NCI-H345 (cell line): ENCODE measurements at regions not wholly inside any gene's neighbourhood (a gene's known extent, or its start where the extent isn't known, plus 50 kb on each side); places are given as distances from the start of the nearest gene placed in this dataset.

Experiments
- DNase-seq: peaks from one replicate; lab custom pipeline; 2025; lab: John Stamatoyannopoulos, UW

DNA sequence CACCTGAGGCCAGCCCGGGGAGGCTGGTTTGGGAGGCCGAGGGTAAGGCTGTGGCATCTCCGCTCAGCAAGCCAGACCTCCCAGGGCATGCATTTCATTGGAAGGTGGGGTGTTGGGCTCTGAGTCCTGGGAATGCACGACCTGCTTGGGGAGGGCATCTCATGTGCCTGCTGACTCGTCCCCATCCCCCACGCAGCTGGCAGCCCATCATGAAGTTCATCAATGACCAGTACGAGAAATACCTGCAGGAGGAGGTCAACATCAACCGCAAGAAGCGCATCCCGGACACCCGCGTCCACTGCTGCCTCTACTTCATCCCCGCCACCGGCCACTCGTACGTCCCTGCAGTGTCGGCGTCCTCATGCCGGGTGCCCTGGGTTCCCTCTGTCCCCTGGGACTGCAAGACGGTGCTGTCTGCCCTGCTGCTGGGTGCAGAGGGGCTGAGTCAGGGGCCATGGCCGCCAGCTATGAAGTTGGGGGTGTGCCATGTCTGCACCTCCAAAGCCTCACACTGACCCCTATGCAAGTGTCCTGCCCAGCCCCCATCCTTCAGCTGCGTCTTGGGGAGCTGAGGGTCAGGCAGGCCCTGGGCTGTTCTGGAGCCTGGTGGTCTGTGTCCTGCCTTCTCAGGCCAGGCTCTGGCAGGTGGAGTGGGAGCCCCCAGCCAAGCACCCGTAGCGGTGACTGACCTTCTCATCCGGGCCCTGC lies 347.9 kb downstream of the SEC14L1 start:
- DNase-seq: no peak

DNA sequence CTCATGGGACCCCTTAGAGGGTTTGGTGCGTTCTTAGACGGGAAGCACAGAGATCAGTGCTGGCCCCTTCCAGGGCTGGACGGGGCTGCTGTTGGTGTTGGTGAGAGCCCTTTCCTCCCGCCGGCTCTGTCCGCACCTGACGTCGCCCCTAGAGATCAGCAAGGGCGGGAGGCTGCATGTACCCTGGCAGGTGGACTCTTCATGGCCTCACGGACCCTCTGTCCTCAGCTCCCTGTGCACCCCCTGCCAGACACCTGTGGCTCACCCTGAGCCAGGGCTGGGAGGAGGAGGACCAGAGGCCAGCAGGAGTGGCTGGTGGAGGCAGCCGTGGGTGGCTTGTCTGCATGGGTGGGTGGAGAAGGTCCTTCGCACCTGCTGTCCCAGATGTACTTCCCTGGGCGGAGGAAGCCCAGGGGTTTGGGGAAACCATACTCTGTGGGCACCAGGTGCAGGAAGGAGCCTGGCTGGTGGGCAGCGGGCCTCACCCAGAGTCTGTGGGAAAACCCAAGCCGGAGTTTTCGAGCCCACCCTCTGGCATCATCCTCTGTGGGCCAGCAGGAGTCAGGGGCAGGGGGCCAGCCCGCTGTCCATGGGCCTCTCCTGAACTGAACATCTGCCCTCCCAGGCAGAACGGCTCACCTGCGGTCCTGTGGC lies 348.6 kb downstream of the SEC14L1 start:
- DNase-seq: no peak

DNA sequence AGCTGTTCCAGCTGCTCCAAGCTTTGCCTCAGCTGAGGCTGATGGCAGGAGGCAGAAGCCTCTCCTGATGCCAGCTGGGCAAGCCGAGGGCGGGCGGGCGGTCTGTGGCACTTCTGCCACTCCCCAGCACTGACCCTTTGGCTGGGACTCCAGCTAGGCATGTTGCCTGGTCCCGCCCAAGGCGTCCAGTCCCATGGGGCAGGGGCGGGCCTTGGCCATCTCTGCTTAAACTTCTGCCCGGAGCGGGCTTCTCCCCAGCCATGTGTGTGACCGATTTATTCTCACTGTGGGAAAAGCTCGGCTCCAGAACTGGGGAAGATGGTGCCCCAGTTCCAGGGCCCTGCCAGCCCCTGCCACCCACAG lies 349.1 kb downstream of the SEC14L1 start:
- no peak for DNase-seq

DNA sequence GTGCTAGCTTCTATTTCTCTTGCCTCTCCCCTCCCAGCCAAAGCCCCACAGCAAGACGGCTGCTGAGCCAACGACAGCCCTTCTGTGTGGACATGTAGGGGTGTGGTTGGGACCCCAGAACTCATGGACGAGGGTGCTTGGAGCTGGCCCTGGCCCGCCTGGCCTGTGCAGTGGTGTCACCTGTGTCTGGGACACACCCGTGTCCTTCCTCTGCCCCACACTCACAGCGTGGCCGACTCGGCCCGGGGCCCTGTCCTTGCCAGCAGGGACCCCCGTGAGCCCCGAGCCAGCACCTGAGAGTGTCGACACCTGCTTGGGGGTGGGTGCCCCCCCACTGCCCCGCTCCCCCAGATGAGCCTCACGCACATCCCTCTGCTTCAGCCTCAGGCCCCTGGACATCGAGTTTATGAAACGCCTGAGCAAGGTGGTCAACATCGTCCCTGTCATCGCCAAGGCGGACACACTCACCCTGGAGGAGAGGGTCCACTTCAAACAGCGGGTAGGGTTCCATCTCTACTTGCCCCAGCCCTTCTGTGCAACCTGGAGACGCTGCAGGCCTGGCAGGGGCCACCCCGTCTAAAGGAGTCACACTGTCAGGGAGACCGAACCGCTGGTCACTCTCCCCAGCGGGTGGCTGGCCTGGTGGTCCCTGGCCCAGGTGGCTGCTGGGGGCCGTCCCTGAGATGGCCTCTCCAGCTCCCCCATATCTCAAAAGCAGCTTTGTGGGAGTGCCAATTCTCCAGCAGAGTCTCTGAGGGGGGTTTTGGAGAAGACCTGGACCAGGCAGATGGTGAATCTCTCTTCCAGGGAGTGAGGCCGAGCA lies 349.8 kb downstream of the SEC14L1 start:
- no peak for DNase-seq

DNA sequence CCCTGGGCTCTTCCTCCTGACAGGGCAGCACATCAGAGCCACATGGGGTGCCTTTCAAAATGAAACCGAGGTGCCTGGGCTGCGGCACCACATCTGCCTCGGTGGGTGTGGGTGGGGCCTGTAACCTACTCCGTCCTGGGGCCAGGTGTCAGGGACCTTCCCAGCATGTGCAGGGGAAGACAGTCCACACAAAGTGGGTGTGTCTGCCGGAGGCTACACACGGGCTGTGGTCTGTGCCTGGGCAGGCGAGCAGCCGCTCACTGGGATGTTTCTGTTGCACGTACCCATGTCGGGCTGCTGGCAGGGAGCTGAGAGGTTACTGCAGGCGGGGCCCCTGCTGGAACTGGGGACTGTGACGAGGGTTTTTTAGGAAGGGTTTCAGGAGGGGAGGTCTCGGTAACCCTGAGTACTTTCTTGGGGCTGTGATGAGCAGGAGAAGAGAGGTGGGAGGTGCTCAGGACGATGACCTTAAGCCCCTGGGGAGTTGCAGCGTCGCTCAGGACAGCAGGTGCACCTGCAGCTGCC lies 351.2 kb downstream of the SEC14L1 start:
- DNase-seq: no peak

DNA sequence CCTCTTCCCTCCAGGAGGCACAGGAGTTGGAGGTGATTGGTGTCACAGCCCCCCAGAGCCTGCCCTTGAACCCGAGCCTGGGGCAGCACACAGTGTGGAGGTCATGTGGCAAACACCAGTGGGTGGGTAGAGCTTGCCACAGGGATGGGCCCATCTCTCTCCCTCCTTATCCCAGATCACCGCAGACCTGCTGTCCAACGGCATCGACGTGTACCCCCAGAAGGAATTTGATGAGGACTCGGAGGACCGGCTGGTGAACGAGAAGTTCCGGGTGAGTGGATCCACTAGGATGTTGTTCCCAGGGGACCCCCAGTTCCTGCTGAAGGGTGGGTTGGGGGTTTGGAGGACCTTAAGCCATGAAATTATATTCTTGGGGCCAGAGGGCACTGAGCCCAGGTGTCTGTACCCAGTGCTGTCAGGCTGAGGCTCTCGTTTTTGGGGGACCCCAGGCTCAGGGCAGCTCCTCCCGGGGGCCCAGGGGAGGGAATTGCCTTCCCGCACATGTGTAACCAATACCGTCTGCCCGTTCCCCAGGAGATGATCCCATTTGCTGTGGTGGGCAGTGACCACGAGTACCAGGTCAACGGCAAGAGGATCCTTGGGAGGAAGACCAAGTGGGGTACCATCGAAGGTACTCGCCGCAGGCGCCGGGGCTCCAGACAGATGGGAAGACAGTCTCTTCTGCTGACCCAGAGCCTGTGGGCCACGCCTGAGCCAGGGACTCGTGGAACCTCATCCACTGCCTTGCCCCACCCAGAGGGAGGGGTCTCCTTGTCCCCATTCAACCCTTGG lies 351.9 kb downstream of the SEC14L1 start:
- no peak for DNase-seq

DNA sequence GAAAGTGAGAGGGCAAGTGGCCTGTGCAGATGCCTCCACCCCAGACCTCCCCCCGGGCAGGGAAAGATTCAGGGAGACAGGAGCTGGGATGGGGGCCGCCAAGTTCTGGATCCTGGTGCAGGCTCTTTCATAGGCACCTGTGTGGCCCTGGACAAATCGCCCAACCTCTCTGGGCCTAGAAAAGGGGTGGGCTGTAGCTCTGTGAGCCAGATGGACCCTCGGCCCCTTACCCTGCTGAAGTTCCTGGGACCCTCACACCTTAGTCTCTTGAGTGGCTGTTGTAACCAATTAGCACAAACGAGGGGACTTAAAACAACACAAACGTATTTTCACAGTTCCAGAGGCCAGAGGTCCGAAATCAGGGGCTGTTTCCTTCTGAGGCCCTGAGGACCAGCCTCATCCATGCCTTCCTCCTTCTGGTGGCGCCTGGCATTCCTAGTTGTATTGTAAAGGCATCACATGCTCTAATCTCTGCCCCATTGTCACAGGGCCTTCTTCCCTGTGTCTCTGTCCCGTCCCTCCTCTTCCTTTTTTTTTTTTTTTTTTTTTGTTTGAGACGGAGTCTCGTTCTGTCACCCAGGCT lies 352.6 kb downstream of the SEC14L1 start:
- DNase-seq: no peak

DNA sequence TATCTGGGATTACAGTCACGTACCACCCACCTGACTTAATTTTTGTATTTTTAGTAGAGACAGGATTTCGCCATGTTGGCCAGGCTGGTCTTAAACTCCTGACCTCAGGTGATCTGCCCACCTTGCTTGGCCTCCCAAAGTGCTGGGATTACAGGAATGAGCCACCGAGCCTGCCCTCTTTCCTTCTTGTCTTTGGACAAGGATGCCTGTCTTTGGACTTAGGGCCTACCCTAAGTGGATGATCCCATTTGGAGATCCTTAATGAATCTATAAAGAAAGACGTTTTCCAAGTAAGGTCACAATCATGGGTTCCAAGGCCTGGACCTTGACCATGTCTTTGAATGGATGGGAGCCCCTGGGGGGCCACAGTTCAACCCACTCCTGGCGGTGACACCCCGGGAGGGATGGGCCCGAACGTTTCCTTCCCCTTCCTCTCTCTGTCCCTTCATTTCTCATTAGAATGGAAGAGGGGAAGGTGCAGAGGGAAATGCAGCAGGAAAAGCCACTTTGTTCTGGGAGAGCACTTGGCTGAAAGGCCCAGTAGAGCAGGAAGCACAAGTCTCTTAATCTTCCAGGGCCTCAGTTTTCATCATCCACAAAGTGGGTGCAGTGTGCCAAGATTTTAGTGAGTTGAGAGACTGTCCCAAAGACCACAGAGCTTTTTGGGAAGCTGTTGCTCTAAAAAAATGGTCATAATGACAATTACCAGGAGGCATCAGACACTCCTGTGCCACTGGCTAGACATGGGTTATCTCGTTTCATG lies 353.3 kb downstream of the SEC14L1 start:
- DNase-seq: no peak

DNA sequence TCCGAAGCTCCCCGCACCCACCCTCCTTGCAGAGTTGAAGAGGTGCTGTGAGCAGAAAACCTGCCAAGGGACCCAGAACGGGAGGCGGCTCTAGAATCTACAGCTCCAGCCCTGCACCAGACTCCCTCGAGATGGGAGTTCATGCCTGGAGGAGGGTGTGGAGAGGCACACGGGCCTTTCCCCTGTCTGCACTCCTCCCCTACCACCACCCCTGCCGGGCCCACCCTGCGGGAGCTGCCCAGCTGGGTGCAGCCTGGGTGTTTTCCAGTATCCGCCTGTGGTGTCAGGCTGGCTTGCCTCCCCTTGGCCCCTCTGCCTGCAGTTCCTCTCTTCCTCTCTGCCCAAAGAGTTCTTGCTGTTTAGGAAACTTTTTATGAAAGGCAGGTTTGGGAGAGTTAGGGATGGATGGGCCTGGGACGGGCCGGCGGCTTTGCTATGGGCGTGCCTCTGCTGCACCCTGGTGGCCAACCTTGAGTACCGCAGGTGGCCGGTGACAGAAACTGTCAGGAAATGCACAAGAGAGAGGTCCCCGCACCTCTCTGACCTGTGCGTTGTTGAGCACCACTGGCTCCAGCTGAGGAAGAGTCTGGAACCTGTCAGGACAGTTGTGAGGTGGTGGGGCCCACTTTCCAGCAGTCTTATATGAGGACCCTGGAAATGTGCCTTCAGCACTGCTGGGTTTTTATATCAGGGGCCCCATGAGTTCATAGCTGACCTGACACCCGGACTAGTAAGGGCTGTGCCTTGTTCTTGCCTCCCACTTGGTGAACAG lies 354.1 kb downstream of the SEC14L1 start:
- DNase-seq: peak; percentile 54

DNA sequence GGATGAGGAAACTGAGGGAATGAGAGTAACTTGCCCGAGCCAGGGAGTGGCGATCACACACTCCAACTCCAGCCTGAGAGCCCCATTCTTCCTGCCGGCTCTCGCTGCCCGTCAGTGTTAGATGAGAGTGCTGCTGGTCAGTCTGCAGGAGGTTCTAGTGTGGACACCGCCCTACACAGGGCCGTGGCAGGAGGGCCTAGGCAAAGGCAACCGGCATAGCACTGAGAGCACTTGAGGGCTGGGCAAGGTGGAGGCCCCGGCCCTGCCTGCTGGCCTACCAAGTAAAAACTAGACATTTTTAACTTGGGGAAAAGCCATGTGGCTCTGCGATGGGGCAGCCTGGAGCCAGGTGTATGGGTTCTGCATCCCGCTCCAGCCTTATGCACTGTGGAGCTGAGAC lies 354.8 kb downstream of the SEC14L1 start:
- no peak for DNase-seq

DNA sequence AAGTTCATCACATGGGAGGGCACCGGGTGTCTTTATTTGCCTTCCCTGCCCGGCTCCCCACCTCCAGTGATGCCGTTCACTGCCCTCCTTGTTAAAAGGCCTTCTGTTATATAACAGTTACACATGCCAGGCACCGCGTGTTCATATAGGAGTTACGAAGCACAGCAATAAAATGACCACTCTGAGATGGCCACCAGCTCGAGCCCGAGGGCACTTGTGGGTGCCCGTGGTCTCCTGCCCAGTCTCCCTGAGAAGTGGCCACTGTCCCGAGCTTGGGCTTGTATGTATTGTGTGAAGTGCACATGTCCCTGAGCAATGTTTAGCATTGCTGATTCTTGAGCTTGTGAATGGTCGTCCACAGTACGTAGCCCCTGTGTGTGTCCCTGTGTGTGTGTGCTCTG lies 355.6 kb downstream of the SEC14L1 start:
- DNase-seq: no peak

DNA sequence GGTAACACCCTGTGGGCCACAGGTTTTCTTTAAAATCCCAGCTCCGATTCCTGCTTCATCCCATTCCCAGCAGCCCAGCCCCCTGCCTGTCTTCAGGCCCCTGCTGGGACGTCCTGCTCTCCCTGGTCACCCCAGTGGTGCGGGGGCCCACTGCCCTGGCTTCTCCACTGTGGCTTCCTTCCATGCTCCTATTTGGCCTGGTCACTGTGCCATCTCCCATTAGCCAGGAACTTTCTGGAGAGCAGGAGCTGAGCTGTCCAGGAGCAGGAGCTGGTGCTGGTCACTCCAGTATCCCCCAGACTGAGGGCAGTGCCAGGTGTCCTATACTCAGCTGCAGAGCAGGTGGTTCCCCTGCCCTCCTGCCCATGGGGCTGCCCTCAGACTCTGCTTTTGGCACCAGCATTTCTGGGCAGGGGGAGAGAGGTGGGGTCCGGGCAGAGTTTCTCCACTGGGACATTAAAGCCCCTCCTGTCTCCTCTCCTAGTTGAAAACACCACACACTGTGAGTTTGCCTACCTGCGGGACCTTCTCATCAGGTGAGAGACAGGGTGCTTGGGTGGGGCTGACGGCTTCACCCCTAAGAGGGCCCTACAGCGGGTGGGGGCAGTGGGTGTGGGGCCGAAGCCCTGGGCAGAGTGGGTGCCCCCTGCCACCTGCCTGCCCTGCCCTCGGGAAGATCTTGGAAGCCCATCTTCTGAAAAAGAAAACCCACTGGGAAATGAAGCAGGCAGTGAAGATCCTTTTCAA lies 356.2 kb downstream of the SEC14L1 start:
- DNase-seq: no peak

DNA sequence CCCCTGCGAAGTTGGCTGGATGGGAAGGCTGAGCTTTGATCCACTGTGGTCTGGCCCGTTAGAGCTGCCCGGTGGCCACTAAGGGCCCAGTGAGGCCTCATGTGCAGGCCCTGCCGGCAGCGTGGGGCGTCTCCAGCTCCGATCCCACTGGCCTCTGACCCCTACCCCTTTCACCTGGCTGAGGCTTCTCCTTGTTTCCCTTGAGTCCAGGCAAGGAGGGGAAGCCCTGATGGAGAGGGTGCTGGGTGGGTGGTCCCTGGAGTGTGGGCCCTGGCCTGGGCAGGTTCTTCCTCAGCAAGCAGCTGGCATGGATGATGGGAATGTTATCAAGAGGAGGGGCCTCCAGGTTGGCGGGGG lies 356.8 kb downstream of the SEC14L1 start:
- no peak for DNase-seq

DNA sequence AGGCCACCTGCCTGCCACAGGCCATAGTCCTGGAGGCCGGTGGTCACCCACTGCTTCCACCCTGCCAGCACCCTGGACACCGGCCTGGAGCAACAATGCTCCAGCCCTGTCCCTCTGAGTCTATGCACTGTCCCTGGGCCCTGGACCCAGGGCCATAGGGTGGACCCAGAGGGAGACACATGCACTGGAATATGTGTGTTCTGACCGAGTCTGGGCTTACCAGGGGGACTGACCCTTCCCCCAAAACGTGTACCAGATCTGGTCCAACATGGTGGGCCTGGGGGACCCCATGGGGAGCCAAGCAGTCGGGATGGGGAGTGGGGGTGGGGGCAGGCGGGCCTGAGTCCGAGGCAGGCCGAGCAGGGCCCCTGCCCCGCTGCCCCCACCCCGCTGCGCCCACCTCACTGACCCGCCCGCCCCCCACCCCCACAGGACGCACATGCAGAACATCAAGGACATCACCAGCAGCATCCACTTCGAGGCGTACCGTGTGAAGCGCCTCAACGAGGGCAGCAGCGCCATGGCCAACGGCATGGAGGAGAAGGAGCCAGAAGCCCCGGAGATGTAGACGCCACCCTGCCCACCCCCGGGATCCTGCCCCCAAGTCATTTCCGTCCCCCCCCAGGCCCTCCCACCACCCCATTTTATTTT lies 357.4 kb downstream of the SEC14L1 start:
- DNase-seq: no peak

DNA sequence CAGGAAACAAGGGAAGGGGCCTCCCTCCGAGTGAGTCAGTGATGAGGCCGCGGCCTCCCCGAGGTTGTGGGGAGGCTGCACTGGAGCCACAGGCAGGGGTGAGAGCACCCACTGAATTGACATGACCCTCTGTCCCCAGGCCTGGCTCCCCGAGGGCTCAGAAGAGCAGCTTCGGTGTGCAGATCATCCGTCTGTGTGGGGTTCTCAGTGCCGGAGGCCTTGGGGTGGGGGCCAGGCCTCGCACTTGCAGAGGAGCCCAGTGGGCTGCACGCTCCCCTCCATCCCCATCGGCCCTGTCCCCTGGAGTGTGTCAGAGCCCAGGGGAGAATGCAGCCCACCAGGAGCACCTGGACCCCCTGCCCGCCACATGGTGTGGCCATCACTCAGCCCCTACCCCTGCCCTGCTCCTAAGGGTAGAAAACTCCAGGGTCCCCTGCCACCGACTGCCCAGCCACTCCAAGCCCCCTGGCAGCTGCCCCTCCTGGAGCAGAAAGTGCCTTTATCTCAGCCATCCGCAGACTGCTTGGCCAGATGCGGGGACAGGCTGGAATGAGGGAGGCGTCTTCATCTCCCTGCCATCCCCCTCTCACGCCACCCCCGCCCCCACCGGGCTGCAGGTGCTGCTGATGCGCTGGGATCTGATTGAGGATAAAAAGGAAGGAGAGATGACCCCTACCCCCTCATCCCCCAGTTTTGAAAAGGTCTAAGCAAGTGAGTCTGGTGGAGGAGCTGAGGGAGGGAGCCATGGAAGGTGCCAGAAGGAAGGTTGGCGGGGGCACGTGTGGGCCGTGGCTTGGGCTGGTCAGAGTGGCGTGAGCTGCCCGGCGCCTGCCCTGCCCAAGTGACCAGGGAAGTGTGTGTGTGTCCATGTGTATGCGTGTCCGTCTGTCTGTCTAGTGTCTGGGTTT lies 358.3 kb downstream of the SEC14L1 start:
- DNase-seq: no peak

DNA sequence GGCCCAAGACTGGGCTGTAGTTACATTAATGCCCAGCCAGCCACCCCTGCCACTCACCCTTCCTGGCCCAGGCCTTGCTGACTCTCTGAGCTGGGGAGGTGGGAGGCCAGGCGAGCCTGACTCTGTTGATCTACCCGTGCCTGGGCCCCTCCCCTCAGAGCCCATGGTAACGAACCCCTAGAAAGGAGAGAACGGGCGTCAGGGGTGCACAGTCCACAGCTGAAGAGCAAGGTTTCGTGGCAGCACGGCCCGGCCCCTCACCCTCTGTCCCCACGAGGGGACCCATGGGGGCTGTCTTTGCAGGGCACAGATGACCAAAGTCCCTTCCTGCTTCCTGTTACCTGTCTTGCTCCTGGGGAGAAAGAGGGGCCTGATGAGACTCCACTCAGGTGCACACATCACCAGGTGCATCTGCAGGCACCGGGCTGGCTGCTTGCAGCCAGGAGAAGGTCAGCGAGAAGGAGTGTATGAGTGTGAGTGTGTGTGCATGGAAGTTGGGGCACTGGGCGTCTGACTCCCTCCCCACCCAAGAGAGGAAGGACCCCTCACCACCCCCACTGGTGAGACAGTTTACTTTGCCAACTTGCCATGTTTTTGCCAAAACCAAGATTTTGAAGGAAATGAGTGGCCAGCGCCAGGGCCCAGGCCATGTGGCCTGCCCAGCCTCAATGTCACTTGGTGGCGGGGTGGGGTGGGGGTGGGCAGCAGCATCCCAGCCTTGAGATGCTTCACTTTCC lies 359.1 kb downstream of the SEC14L1 start:
- no peak for DNase-seq

DNA sequence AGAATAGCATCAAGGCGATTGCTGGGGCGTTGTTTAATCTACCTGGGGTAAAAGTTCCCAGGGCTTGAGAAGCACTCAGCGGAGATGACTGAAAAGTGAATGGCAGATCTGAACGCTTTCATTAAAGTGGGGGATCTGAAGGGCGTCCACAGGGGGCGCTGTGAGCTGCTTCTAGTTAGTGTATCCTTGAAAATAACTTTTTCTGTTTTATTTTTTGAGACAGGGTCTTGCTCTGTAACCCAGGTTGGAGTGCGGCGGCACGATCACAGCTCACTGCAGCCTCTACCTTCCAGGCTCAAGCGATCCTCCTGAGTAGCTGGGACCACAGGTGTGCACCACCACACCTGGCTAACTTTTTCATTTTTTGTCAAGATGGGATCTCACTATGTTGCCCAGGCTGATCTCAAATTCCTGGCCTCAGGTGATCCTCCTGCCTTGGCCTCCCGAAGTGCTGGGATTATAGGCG lies 360.4 kb downstream of the SEC14L1 start:
- no peak for DNase-seq
